SH-SY5Y (cell line): ENCODE measurements at regions not wholly inside any gene's neighbourhood (a gene's known extent, or its start where the extent isn't known, plus 50 kb on each side); places are given as distances from the start of the nearest gene placed in this dataset.

Source experiments
- GATA2 ChIP-seq: IDR thresholded peaks from 2 replicates; pipeline ENCODE4 v1.6.1; 2011; ENCODE audit warnings: mild to moderate bottlenecking, low read depth, low read length
- GATA3 ChIP-seq: IDR thresholded peaks from 2 replicates; pipeline ENCODE4 v1.6.1; 2011; ENCODE audit warnings: low read depth, mild to moderate bottlenecking, low read length, moderate library complexity

- TF ChIP-seq GATA2, result no peak
- TF ChIP-seq GATA3, result no peak
These were observed 298.4 kb upstream of the MGMT start for GRCh38 chr10:129168660-129169059.
